NOMO-1 (cell line): ENCODE measurements at regions not wholly inside any gene's neighbourhood (a gene's known extent, or its start where the extent isn't known, plus 50 kb on each side); places are given as distances from the start of the nearest gene placed in this dataset.

Source experiments
- DNase-seq, 2 experiments: peaks; one replicate each; lab custom pipeline; 2025; ENCODE audit not compliant: unreplicated experiment in 2 of 2; lab: John Stamatoyannopoulos, UW

DNA sequence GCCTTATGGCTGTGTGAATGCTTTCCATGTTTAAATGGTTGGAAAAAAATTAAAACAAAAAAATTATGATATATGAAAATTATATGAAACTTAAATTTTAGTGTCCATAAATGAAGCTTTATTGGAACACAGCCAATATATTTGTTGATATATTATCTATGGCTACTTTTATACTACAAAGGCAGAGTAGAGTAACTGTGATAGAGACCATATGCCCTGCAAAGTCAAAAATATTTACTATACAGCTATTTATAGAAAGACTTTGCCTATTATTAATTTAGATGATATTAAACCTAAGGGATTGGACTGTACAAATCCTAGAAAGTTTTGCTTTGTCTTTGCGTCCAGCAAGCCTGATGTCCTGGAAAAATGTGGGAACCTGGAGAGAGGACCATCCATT lies 518.3 kb upstream of the JAG1 start:
- DNase-seq, result no peak

DNA sequence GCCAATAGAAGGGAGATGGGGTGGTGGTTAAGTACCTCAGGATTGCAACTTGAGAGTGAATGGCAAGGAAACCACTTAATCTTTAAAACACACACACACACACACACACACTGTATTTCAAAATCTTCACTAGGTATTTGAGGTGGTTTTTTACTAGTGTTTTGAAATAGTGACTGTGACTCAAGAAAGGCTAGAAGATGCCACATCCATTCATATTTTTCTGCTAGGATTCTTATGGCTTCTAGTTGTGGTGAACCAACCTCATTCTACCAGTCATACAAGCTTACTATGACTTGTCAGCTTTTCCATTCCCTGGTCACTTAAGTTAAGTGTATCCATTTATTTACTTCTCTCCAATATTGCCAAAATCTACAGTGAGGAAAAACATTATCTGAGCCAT lies 519.4 kb upstream of the JAG1 start:
- no peak for DNase-seq

DNA sequence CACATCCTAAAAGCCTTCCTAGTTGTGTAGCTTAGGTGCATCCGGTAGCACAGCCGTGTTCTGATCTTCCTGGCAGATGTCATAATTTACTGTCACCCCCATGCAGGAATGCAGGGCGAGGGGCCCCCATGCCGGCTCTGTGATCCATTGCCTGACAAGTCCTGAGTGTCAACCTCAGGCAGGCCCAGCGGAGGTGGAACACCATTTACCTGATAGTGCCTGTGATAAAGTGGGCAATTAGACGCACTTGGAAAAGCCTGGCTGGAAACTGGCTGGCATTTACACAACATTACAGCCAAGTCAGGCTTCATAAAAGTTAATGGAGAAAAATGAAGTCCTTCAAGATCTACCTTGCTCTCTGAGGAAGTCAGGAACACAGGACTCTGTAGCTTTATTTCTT lies 521.4 kb upstream of the JAG1 start:
- no peak for DNase-seq

DNA sequence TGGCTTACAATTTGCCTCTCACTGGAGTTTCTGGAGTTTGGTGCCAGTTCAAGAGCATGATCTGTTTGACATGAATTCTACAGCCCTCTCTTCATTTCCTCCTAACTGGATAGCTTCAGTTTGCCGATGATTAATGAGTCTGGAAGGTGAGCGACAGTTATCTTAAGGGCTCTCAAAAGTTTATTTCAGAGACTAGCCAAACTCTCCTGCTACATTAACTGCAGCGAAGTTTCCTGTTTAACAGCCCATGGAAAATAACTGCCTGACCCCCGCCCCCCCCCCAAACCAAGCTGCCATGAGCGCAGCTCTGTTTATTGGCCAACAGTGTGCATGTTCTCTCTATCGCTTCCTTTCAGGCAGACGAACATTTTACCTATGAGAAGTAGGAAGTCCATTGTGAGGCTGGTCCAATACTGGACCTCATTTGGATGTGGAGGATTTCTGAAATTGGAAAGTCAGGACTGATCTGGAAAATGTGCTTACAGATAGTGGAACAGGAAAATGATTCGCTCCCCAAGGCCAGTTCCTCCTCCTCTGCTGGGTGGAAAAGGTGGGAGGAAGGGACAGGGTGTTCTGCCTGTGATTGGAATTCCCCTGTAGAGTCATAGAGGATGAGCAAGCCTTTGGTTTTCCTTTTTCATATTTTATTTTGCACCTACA lies 522.2 kb upstream of the JAG1 start:
- no peak for DNase-seq

DNA sequence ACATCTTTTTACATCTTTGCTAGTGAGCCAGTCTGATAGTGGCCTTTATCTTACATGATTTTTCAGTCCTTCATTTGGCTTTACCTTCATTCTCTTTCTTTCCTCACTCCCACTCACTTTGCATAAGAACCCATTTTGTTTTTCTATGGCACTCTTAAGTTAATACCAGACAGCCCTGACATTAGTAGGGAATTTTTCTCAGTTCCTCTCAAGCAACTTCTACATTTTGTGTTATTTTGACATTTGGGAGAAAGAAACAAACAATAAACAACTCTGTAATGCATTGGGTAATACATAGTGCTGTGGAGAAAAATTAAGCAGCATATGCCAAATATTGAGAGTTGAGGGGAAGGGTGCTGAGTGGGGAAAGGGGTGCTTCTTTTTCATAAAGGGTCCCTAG lies 524.1 kb upstream of the JAG1 start:
- DNase-seq, result no peak

DNA sequence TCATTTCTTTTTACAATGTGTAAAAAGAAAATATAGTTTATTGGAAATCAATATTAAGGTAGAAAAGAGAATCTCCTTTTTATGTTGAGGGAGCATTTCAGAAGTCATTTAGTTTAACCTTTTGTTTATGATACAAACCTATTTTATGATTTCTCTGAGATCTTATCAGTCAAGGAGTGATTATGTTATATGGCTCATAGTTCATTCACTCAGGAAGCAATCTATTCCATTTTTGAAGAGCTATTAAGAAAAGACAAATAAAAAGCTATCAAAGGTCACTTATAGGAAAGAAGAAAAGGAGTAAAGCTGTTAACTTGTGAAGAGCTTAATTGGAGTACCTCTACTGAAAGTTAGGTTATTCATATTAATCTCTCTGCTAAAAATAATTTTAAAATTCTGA lies 526.6 kb upstream of the JAG1 start:
- no peak for DNase-seq

DNA sequence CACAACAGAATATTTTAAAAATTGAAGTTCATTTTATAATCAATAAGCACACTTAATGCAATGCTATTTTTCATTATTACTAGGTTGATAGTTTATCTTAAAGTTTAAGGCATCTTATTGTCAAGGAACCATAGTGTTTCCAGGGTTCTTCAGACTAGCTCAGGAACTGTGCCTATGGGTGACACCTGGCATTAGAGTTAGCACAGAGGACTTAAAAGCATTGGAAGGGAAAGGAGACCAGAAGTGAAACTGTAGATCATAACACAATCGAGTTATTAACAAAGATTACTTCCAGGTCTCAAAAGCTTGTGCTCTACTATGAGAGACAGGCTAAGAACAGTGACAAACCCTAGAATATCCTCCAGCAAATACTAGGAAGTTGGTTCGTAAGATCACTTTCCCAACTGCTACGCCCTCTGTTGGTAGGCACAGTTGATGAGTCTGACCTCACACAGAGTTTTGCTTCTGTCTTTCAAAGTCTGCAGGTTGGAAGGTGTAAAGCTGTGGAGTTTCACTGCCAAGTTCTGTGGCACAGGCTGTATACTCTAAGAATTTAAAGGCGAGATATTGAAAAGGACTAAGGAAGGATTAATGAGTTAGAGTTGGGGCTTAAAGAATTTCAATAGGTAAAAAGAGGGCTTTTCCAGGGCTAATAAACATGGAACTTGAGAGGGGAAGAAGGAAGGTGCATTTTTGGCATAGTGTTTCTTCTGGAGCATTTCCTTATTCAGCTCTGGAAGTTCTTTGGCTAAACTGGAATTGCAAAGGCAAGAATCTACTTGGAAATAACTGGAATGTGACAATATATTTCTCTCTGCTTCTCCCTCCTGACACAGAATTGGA lies 531.3 kb upstream of the JAG1 start:
- peak; percentile 63 to 79 for DNase-seq

DNA sequence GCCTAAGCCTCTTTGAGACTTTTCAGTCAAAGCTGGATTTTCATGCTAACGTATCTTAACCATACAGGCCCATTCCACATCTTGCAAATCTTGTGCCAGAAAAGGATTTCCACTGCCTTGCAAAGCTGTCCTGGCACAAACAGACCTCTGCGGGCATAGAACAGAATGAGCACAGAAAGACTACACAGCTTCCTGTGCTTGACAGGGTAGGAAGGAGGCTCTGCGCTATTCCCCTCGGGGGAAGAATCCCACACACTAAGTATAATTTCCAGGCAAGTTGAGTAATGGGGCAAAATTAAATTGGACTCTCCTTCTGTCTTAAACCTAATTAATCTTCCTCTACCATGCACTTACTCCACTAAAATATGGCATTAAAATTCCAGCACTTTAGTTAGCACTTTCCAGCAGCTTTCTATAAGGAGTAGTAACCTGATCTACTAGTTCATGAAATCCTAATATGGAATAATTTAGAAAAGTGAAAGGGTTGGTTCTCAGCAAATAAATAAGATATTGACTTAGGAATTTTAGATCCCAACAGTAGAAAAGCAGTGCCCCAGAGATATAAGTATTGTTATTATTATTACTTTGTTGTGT lies 532.1 kb upstream of the JAG1 start:
- DNase-seq, result no peak

DNA sequence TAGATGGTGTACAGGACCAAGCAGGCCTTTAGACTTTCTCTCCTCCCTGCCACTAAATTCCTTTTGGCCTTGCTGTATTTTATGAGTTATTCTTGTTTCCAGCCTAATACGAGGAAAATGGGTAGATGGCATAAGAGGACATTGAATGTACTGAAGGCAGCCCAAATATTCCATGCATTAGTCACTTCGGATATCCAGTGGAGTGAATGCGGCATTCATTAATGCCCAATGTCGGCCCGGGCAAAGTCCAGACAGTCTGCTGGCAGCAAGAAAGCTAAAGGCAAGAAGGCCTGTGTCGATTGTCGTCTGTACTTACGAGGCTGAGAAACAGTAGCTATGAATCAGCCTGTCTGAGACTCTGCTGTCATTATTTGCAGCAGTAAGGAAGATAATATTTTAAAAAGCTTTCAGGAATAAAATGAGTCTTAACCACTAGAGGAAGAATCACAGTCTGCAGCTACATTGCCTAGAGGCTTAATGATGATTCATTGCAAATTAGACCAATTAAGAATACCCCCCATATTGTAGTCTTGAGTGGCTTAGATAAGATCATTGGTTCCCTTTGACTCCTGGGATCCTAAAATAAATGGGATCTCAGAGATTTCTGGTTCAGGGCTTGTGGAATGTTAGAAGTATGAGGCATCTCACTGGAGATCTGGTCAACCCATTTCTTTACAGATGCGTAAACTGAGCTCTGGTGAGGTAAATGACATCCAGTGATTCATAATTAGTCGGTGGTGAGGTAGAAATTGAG lies 534.1 kb upstream of the JAG1 start:
- no peak for DNase-seq

DNA sequence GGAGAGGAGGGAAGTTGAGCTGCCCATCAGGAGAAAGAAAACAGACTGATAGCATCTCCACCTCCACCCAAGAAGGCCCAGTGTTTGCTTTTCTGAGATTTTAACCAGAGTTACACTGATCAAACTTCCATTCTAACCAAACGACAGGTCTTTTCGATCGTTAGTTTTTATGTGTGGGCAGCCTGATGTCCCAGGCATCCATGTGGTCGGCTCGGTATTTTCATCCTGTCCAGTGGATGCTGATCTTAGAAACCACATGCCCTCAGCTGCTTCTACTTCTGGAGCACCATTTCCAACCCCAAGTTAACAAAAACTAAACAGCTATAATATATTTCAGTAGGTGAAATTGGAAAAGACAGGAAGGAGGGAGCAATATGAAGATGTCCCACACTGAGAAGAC lies 536.8 kb upstream of the JAG1 start:
- no peak for DNase-seq

DNA sequence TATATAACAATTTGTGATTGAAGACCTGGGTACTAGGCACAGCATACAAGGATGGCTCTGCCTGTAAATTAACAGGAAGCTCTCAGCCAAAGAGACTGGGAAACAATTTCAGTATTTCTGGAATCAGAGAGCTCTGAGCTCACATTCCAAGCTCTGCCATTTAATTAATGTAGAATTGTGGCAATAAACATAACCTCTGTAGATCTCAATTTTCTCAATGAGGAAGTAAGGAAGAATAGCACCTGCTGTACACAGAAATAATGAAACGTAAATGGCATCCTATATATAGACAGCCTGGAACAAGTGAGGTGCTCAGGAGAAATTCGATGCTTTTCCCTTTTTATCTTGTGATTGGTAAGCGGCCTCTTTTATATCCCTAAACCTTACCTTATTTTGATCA lies 538.5 kb upstream of the JAG1 start:
- DNase-seq, result no peak

DNA sequence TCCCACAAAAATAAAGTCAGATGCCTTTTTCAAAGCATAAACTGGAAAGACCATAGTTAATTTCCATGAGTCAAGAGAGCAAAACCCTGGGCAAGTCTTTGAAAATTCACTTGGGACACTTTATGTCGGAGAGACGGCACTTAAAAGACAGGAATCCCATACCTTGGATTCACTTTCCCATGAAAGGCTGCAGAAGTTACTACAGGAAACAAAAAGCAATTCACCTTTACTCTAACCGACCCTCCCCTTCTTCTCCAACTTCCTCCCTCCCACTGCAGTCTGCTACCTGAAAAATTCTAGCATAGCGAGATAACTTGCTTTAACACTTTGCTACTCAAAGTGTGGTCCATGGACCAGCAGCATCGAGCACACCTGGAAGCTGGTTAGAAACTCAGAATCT lies 539.1 kb upstream of the JAG1 start:
- no peak for DNase-seq

DNA sequence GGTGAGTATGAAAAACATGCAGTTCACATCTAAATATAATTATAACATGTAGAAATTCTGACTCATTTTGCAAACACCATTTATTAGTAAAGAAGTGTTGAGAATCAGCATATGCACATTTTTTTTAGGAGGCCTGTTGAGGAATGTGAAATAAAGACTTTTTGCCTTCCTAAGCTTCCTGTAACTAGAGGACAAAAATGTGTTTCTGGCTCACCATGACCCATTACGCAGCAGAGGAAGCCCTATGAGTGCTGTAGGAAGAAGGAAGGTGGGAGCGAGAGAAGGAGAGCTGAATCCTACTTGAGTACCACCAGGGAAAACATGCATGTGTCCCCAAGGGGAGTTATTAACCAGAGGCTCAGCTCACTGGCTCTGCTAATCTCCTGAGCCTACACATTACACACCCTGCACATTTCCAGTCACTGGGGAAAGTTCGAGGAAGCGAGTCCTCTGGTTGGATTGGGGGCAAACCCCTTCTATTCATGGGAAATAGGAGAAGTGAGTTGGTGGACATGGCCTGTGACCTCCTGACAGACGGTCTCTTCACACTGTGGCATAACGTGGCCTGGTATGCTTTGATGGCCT lies 540.5 kb upstream of the JAG1 start:
- DNase-seq, result no peak

DNA sequence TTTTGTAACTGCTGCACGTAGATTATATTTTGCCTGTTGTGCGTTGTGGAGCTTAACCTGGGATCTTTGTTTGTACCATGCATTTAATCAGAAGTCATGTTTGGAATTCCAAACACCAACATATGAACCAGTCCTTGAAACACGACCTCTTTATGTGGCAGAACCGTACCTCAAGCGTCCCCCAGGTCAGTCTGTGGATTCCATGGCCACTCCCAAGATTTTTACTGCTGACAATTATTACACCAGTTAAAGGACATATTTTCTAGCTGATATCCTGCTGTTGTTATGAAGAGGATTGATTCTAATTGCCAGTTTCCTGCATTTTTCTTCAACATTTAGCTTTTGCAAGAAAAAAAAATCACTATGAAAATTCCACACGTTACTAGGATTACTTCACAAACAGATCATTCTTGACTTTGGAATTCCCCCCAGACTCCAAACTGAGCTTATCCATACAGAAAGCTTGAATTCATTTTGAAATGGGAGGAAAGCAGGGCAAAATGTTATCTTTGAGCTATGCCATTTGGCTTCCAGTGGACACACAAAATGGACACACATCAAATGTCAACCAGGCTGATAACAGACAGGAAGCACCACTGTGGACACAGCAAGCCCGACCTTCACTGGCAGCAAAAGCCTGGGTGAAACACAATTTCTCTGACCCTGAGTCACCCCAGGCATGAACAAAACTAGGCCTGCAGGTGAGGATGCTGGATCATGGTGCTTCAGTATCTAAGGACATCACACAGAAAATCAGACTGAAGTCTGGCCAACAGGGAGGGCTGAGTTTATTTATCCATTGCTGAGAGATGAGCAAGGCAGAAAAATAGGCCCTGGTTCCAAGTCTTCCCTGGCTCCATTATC lies 542.9 kb upstream of the JAG1 start:
- DNase-seq, result no peak

DNA sequence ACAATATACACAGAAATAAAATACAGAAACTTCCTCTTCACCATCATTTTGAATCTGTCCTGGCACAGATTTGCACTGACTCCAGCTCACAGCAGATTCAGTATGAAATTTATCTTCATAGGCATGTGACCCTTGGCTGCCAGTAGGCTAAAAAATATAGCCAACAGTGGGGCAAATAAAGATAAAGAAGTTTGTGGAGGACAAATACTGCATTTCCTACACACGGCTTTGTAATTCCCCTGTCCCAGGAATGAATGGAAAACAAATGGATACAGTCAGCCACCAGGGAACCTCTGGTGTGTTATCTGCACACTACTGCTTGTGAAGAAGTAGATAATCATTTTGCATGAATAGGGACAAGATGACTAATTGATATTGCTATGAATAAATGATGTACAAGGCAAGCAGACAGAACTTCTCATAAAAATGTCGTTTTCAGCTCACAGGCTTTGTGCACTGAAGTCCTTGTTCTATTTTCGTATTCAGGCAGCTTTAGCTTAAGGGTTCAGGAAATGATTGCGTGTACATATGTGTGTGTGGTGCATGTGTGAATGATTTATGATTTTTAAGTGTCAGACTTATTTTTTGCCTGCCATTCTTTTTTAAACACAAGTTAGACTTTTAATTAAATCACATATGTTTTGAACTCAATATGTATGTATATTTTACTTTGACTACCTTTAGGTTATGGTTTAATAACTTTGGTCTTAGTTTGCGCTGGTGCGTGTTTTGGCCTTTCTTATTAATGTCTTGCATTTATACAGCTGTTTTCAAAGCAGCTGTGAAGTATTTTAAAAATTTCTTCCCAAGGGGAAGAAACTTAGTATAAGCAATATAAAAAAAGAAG lies 543.8 kb upstream of the JAG1 start:
- DNase-seq, result peak; percentile 70 to 80

DNA sequence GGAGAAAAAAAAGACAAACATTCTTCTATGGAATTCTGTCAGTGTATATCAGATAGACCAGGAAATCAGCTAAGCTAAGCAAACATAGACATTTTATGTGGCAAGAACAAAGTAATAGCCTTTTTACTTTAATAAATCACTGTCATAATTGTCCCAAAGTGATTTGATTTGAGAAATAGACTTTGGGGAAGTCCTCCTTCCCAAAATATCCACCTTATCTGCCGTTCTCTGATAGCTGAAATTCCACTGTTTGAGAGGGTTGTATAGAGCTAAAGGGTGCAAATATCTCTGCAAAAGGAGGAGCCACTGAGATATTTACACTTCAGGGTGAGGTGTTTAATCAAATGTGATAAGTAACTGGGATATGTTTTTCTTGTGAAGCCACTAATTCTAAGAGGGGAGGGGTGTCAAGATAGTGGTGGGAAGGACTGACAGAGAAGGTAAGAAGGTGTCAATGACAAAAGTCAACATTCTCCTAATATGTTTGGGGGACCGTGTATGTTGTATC lies 544.4 kb upstream of the JAG1 start:
- no peak for DNase-seq

DNA sequence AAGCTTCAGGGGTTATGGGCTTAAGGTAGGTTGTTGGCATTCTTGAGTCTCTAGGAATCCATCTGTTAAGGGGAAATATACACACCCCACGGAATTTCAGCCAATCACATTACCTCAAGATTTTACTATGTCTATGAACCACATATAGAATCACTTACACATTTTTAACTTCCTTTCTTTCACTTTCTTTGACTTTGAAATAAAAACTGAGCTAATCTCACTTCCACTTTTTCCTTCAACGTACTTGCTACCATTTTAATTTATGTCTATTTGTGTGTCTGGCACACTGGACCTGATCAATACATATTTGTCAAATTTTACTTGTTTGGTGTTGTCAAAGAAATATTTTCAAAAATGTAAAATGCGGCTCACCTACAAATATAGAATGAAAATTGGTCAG lies 545.4 kb upstream of the JAG1 start:
- peak; percentile 67 to 86 for DNase-seq

DNA sequence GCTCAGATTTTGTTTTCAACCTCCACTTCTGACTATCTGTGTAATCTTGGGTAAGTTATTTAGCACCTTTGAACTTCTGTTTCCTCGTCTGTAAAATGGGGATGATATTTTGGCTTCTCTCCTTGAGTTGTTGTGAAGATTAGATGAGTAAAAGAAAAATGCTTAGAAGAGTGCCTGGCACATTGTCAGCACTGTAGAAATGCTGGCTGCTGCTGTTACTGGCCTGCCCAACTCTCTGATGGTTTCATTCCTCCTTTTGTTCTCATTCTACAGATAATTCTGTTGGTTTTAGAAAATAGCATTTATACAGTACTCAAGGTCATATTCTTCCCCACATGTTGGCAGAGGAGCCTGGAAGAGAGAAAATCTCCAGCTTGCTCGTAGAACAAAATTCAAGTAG lies 547.2 kb upstream of the JAG1 start:
- peak in 1 of 2 experiments; percentile 23 for DNase-seq

DNA sequence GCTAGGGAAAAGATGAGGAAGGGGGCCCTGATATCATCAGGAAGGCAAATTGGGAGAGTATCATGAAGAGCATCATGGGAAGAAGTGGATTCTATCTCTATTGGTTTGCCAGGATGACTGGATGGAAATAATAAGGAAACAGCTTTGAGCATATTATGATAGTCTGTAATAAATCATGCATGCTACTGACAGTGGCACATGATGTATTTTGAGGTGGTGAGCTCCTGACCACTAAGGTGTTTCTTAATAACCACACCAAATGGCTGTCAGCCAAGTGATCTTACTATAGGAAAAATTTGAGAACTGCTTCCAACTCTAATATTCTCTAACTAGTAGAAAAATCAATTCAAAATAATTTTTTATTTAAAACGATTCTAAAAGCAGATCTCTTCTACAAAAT lies 548.4 kb upstream of the JAG1 start:
- peak in 1 of 2 experiments; percentile 12 for DNase-seq
